ENCODE measurements at regions not wholly inside any gene's neighbourhood (a gene's known extent, or its start where the extent isn't known, plus 50 kb on each side); places are given as distances from the start of the nearest gene placed in this dataset.

- no peaks in the 10 kb centered on the region for H3K4me1 ChIP-seq
- TF ChIP-seq CTCF (IDR thresholded peaks at IDR 0.05; ENCODE audit: borderline replicate concordance): no peak
- intact Hi-C loops (cut with micrococcal nuclease): no loop called here
- H3K27me3 ChIP-seq (ENCODE audit: low read depth): no peaks in the 10 kb centered on the region
- no peaks in the 10 kb centered on the region for H3K36me3 ChIP-seq
- DNase-seq: no peak
- H3K9me3 ChIP-seq (replicated peaks): peaks cover 14% of the 10 kb centered on the region
- H3K27ac ChIP-seq (replicated peaks): no peak overlapping the region
- no peak overlapping the region for H3K4me3 ChIP-seq
Observed at GRCh38 chr2:103005393-103005792, 243.6 kb downstream of the TMEM182 start.

- Histone ChIP-seq H3K4me1 (no peaks in the 10 kb centered on the region), H3K27ac (replicated peaks) (no peak overlapping the region), H3K4me3 (no peak overlapping the region), H3K36me3 (no peaks in the 10 kb centered on the region), H3K27me3 (ENCODE audit: low read depth) (no peaks in the 10 kb centered on the region), H3K9me3 (replicated peaks) (no peaks in the 10 kb centered on the region)
- intact Hi-C loops (cut with micrococcal nuclease): no loop called here
- TF ChIP-seq CTCF (IDR thresholded peaks at IDR 0.05; ENCODE audit: borderline replicate concordance): no peak
- no peak for DNase-seq
Observed at GRCh38 chr2:103007086-103007485, 245.3 kb downstream of the TMEM182 start.

- Histone ChIP-seq H3K9me3 (replicated peaks) (no peaks in the 10 kb centered on the region), H3K4me3 (no peak overlapping the region), H3K4me1 (no peaks in the 10 kb centered on the region), H3K27ac (replicated peaks) (no peak overlapping the region), H3K36me3 (no peaks in the 10 kb centered on the region), H3K27me3 (ENCODE audit: low read depth) (peaks cover under 1% of the 10 kb centered on the region)
- DNase-seq: no peak
- intact Hi-C loops (cut with micrococcal nuclease): no loop called here
- no peak for TF ChIP-seq CTCF (IDR thresholded peaks at IDR 0.05; ENCODE audit: borderline replicate concordance)
Observed at GRCh38 chr2:103008586-103008985, 246.8 kb downstream of the TMEM182 start.

GRCh38 chr2:103009871-103010270 is 248.0 kb downstream of the TMEM182 start:
- H3K9me3 ChIP-seq (replicated peaks): no peaks in the 10 kb centered on the region
- TF ChIP-seq CTCF (IDR thresholded peaks at IDR 0.05; ENCODE audit: borderline replicate concordance): no peak
- DNase-seq: no peak
- no peaks in the 10 kb centered on the region for H3K36me3 ChIP-seq
- peaks cover 5% of the 10 kb centered on the region for H3K27me3 ChIP-seq (ENCODE audit: low read depth)
- no peak overlapping the region for H3K27ac ChIP-seq (replicated peaks)
- H3K4me3 ChIP-seq: no peak overlapping the region
- H3K4me1 ChIP-seq: no peaks in the 10 kb centered on the region
- intact Hi-C loops (cut with micrococcal nuclease): no loop called here

- no peaks in the 10 kb centered on the region for H3K9me3 ChIP-seq (replicated peaks)
- DNase-seq: no peak
- peaks cover 5% of the 10 kb centered on the region for H3K27me3 ChIP-seq (ENCODE audit: low read depth)
- no peak overlapping the region for H3K27ac ChIP-seq (replicated peaks)
- H3K4me1 ChIP-seq: no peaks in the 10 kb centered on the region
- no peak for TF ChIP-seq CTCF (IDR thresholded peaks at IDR 0.05; ENCODE audit: borderline replicate concordance)
- intact Hi-C loops (cut with micrococcal nuclease): no loop called here
- no peak overlapping the region for H3K4me3 ChIP-seq
- no peaks in the 10 kb centered on the region for H3K36me3 ChIP-seq
Observed at GRCh38 chr2:103010306-103010705, 248.5 kb downstream of the TMEM182 start.

- intact Hi-C loops (cut with micrococcal nuclease): no loop called here
- Histone ChIP-seq H3K4me1 (no peaks in the 10 kb centered on the region), H3K36me3 (no peaks in the 10 kb centered on the region), H3K27me3 (ENCODE audit: low read depth) (peaks cover 5% of the 10 kb centered on the region), H3K4me3 (no peak overlapping the region), H3K9me3 (replicated peaks) (no peaks in the 10 kb centered on the region), H3K27ac (replicated peaks) (no peak overlapping the region)
- no peak for TF ChIP-seq CTCF (IDR thresholded peaks at IDR 0.05; ENCODE audit: borderline replicate concordance)
- no peak for DNase-seq
Observed at GRCh38 chr2:103010751-103011150, 248.9 kb downstream of the TMEM182 start.

All from left ventricle myocardium inferior (tissue), 1 donor.